Skin epidermis (tissue), 12 donors: ENCODE measurements at regions not wholly inside any gene's neighbourhood (a gene's known extent, or its start where the extent isn't known, plus 50 kb on each side); places are given as distances from the start of the nearest gene placed in this dataset.
"Not testable (repeated sequence)": the region's sequence is repeated elsewhere in the genome, so short reads cannot be mapped to it uniquely, and the experiment has no call there.

Experiments used
- H3K27ac ChIP-seq, 21 experiments: fragments of 200-600 bp; sonication (generic) in 11 of 21; one replicate each; pipeline ENCODE4 v1.5.0; 2020; ENCODE audit warnings: mild to moderate bottlenecking in 3 of 21, inconsistent platforms in 2 of 21, moderate library complexity in 2 of 21
- H3K4me3 ChIP-seq, 7 experiments: fragments of 200-600 bp; sonication (generic) in 2 of 7; one replicate each; pipeline ENCODE4 v1.5.0; 2020; ENCODE audit warnings: inconsistent platforms in 2 of 7, mild to moderate bottlenecking in 2 of 7, moderate library complexity in 1 of 7

- H3K27ac ChIP-seq = no peak overlapping the region
- no peak overlapping the region for H3K4me3 ChIP-seq
These were observed 73.7 kb downstream of the GEMIN8 start for GRCh38 chrX:13955975-13956374.

GRCh38 chrX:13955095-13955647 lies 74.5 kb downstream of the GEMIN8 start:
- Histone ChIP-seq H3K27ac (no peak overlapping the region), H3K4me3 (no peak overlapping the region)

- H3K27ac ChIP-seq = no peak overlapping the region
- H3K4me3 ChIP-seq = no peak overlapping the region
These were observed 77.1 kb downstream of the GEMIN8 start for GRCh38 chrX:13952581-13952980.

GRCh38 chrX:13946223-13946622 lies 83.5 kb downstream of the GEMIN8 start:
- not testable (repeated sequence) for H3K27ac ChIP-seq, H3K4me3 ChIP-seq

- H3K27ac ChIP-seq, H3K4me3 ChIP-seq: not testable (repeated sequence)
These were observed 83.9 kb downstream of the GEMIN8 start for GRCh38 chrX:13945787-13946186.

GRCh38 chrX:13940671-13941070 lies 89.0 kb downstream of the GEMIN8 start:
- Histone ChIP-seq H3K4me3 (no peak overlapping the region), H3K27ac (no peak overlapping the region)

GRCh38 chrX:13939741-13940597 lies 89.7 kb downstream of the GEMIN8 start:
- Histone ChIP-seq H3K27ac (no peak overlapping the region), H3K4me3 (no peak overlapping the region)

GRCh38 chrX:13938829-13939530 lies 90.7 kb downstream of the GEMIN8 start:
- H3K4me3 ChIP-seq = peak overlapping the region; percentile 44 to 55 (median 45)
- peak overlapping the region in 8 of 21 experiments; percentile 2 to 77 (median 47) for H3K27ac ChIP-seq

GRCh38 chrX:13938051-13938828 lies 91.5 kb downstream of the GEMIN8 start:
- Histone ChIP-seq H3K4me3 (peak overlapping the region; percentile 44 to 55 (median 45)), H3K27ac (peak overlapping the region in 13 of 21 experiments; percentile 2 to 77 (median 44))

GRCh38 chrX:13937370-13938050 lies 92.2 kb downstream of the GEMIN8 start:
- H3K27ac ChIP-seq = peak overlapping the region in 9 of 21 experiments; percentile 2 to 77 (median 31)
- H3K4me3 ChIP-seq = peak overlapping the region; percentile 44 to 55 (median 45)

- Histone ChIP-seq H3K4me3 (no peak overlapping the region), H3K27ac (no peak overlapping the region)
These were observed 93.0 kb downstream of the GEMIN8 start for GRCh38 chrX:13936521-13937225.

- Histone ChIP-seq H3K27ac (no peak overlapping the region), H3K4me3 (no peak overlapping the region)
These were observed 95.0 kb downstream of the GEMIN8 start for GRCh38 chrX:13934731-13935130.

- H3K27ac ChIP-seq = no peak overlapping the region
- no peak overlapping the region for H3K4me3 ChIP-seq
These were observed 95.8 kb downstream of the GEMIN8 start for GRCh38 chrX:13933851-13934250.

- no peak overlapping the region for H3K27ac ChIP-seq
- no peak overlapping the region for H3K4me3 ChIP-seq
These were observed 96.3 kb downstream of the GEMIN8 start for GRCh38 chrX:13933352-13933751.

GRCh38 chrX:13932416-13932815 lies 97.3 kb downstream of the GEMIN8 start:
- no peak overlapping the region for H3K27ac ChIP-seq
- H3K4me3 ChIP-seq = no peak overlapping the region

GRCh38 chrX:13927175-13927574 lies 102.5 kb downstream of the GEMIN8 start:
- Histone ChIP-seq H3K27ac (no peak overlapping the region), H3K4me3 (no peak overlapping the region)

- Histone ChIP-seq H3K27ac (no peak overlapping the region), H3K4me3 (no peak overlapping the region)
These were observed 105.8 kb downstream of the GEMIN8 start for GRCh38 chrX:13923845-13924244.

GRCh38 chrX:13923289-13923688 lies 106.4 kb upstream of the GPM6B start:
- H3K27ac ChIP-seq = no peak overlapping the region
- no peak overlapping the region for H3K4me3 ChIP-seq

GRCh38 chrX:13917507-13917906 lies 100.6 kb upstream of the GPM6B start:
- H3K27ac ChIP-seq = no peak overlapping the region
- no peak overlapping the region for H3K4me3 ChIP-seq
